NB4 (cell line): ENCODE measurements at regions not wholly inside any gene's neighbourhood (a gene's known extent, or its start where the extent isn't known, plus 50 kb on each side); places are given as distances from the start of the nearest gene placed in this dataset.

Experiments
- CTCF ChIP-seq: IDR thresholded peaks from one replicate; pipeline ENCODE4 v1.5.1; 2012; ENCODE audit warnings: low read depth, low read length
- POLR2A ChIP-seq: IDR thresholded peaks from 2 replicates; pipeline ENCODE4 v1.6.1; 2011; ENCODE audit warnings: mild to moderate bottlenecking; ENCODE audit not compliant: insufficient read length; ENCODE audit errors: extremely low read depth

GRCh38 chr3:83096-83495 is 113.5 kb upstream of the CHL1 start:
- TF ChIP-seq CTCF (peak; percentile 0), POLR2A (no peak)
